Thyroid gland (tissue), 4 donors: ENCODE measurements at regions not wholly inside any gene's neighbourhood (a gene's known extent, or its start where the extent isn't known, plus 50 kb on each side); places are given as distances from the start of the nearest gene placed in this dataset.

Source experiments
- POLR2A ChIP-seq, 2 donors: fragments of 450-650 bp; IDR thresholded peaks; one replicate each; pipeline ENCODE4 v1.6.1; 2017; ENCODE audit warnings: antibody characterized with exemption in 2 of 2, mild to moderate bottlenecking in 2 of 2, moderate library complexity in 1 of 2
- TF ChIP-seq, protein P1 (sequence below), 6 experiments: fragments of 200-600 bp in 3 of 6; fragments of 450-650 bp in 3 of 6; sonication (generic) in 3 of 6; IDR thresholded peaks; one replicate each; pipeline ENCODE4 v1.5.1; 2016 to 2019; ENCODE audit warnings: antibody characterized with exemption in 6 of 6, mild to moderate bottlenecking in 2 of 6, inconsistent platforms in 1 of 6, moderate library complexity in 1 of 6

DNA sequence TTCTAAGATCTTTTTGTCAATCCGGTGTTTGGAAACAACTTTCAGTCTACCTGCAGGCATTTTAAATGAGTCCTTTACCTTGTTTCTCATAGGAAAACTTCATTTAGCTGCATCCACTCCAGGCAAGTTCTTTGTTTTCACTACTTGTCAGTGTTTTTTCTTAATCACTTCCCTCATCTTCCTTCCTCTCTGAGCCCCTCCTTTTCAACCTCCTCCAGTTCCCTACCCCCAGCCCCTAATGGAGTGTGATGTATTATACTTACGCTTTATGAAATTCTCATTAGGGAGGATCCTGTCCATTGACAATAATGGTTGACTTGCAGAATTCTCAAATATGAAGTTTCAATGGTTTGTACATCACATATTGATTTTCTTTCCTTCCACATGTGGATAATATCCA lies 62.5 kb upstream of the BACH1 start:
- TF ChIP-seq, protein P1, sequence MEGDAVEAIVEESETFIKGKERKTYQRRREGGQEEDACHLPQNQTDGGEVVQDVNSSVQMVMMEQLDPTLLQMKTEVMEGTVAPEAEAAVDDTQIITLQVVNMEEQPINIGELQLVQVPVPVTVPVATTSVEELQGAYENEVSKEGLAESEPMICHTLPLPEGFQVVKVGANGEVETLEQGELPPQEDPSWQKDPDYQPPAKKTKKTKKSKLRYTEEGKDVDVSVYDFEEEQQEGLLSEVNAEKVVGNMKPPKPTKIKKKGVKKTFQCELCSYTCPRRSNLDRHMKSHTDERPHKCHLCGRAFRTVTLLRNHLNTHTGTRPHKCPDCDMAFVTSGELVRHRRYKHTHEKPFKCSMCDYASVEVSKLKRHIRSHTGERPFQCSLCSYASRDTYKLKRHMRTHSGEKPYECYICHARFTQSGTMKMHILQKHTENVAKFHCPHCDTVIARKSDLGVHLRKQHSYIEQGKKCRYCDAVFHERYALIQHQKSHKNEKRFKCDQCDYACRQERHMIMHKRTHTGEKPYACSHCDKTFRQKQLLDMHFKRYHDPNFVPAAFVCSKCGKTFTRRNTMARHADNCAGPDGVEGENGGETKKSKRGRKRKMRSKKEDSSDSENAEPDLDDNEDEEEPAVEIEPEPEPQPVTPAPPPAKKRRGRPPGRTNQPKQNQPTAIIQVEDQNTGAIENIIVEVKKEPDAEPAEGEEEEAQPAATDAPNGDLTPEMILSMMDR (IDR thresholded peaks at IDR 0.05): no peak
- no peak for TF ChIP-seq POLR2A (IDR thresholded peaks at IDR 0.05)
